ENCODE measurements at regions not wholly inside any gene's neighbourhood (a gene's known extent, or its start where the extent isn't known, plus 50 kb on each side); places are given as distances from the start of the nearest gene placed in this dataset.

DNA sequence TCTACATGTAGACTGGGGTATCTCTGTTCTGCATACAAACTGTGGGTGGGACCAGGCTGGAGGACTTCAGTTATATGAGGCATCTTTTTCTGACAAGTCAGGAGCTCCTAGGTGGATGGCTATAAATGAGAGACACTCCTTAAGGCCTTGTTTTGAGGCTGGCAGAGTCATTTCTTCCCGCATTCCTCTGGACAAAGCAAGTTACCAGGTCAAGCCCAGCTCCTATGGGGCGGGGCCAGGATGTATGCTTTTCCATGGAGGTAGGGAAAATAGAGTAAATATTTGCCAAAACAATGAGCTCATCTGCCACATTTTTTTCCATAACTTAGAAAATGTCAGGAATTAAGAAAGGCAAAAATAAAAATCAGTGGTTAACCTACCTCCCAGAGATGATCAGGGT, 283.4 kb downstream of the GPR37 start:
- TF ChIP-seq ZBTB33 (IDR thresholded peaks at IDR 0.05; ENCODE audit: borderline replicate concordance, low read depth), result no peak
- TF ChIP-seq CTCF (IDR thresholded peaks at IDR 0.05), result no peak
- no peak for TF ChIP-seq YY1 (IDR thresholded peaks at IDR 0.05; ENCODE audit: low read depth)

Data from SK-N-SH (cell line).